ENCODE measurements at regions not wholly inside any gene's neighbourhood (a gene's known extent, or its start where the extent isn't known, plus 50 kb on each side); places are given as distances from the start of the nearest gene placed in this dataset.

- TF ChIP-seq CTCF (IDR thresholded peaks at IDR 0.05; ENCODE audit: low read depth, low read length, missing control alignments): no peak
- no peaks in the 10 kb centered on the region for H3K27me3 ChIP-seq (replicated peaks)
- no peak for DNase-seq
- H3K4me3 ChIP-seq (ENCODE audit: low read depth, low read length): no peak overlapping the region
- in situ Hi-C loops (cut with HindIII; ENCODE audit: low pct_ligation_motif_present, low sequenced_read_pairs): no loop called here
- H3K27ac ChIP-seq: no peak overlapping the region
- H3K36me3 ChIP-seq (replicated peaks): no peaks in the 10 kb centered on the region
Observed at GRCh38 chr6:40798069-40798770, 211.1 kb upstream of the LRFN2 start.

- in situ Hi-C loops (cut with HindIII; ENCODE audit: low pct_ligation_motif_present, low sequenced_read_pairs): no loop called here
- Histone ChIP-seq H3K27me3 (replicated peaks) (no peaks in the 10 kb centered on the region), H3K4me3 (ENCODE audit: low read depth, low read length) (no peak overlapping the region), H3K36me3 (replicated peaks) (no peaks in the 10 kb centered on the region), H3K27ac (no peak overlapping the region)
- no peak for TF ChIP-seq CTCF (IDR thresholded peaks at IDR 0.05; ENCODE audit: low read depth, low read length, missing control alignments)
- DNase-seq: no peak
Observed at GRCh38 chr6:40796260-40797221, 209.4 kb upstream of the LRFN2 start.

- in situ Hi-C loops (cut with HindIII; ENCODE audit: low pct_ligation_motif_present, low sequenced_read_pairs): no loop called here
- no peak for TF ChIP-seq CTCF (IDR thresholded peaks at IDR 0.05; ENCODE audit: low read depth, low read length, missing control alignments)
- H3K27me3 ChIP-seq (replicated peaks): no peaks in the 10 kb centered on the region
- no peaks in the 10 kb centered on the region for H3K36me3 ChIP-seq (replicated peaks)
- no peak overlapping the region for H3K27ac ChIP-seq
- H3K4me3 ChIP-seq (ENCODE audit: low read depth, low read length): no peak overlapping the region
- no peak for DNase-seq
Observed at GRCh38 chr6:40794586-40794985, 207.4 kb upstream of the LRFN2 start.

GRCh38 chr6:40792183-40792582, 205.0 kb upstream of the LRFN2 start:
- Histone ChIP-seq H3K4me3 (ENCODE audit: low read depth, low read length) (no peak overlapping the region), H3K27ac (no peak overlapping the region), H3K36me3 (replicated peaks) (no peaks in the 10 kb centered on the region), H3K27me3 (replicated peaks) (no peaks in the 10 kb centered on the region)
- TF ChIP-seq CTCF (IDR thresholded peaks at IDR 0.05; ENCODE audit: low read depth, low read length, missing control alignments): no peak
- in situ Hi-C loops (cut with HindIII; ENCODE audit: low pct_ligation_motif_present, low sequenced_read_pairs): no loop called here
- DNase-seq: no peak

- no peak overlapping the region for H3K27ac ChIP-seq
- no peak for TF ChIP-seq CTCF (IDR thresholded peaks at IDR 0.05; ENCODE audit: low read depth, low read length, missing control alignments)
- H3K4me3 ChIP-seq (ENCODE audit: low read depth, low read length): no peak overlapping the region
- in situ Hi-C loops (cut with HindIII; ENCODE audit: low pct_ligation_motif_present, low sequenced_read_pairs): no loop called here
- H3K27me3 ChIP-seq (replicated peaks): no peaks in the 10 kb centered on the region
- DNase-seq: no peak
- no peaks in the 10 kb centered on the region for H3K36me3 ChIP-seq (replicated peaks)
Observed at GRCh38 chr6:40791004-40791403, 203.8 kb upstream of the LRFN2 start.

All from brain microvascular endothelial cell (primary cell).